ENCODE measurements at regions not wholly inside any gene's neighbourhood (a gene's known extent, or its start where the extent isn't known, plus 50 kb on each side); places are given as distances from the start of the nearest gene placed in this dataset.

DNA sequence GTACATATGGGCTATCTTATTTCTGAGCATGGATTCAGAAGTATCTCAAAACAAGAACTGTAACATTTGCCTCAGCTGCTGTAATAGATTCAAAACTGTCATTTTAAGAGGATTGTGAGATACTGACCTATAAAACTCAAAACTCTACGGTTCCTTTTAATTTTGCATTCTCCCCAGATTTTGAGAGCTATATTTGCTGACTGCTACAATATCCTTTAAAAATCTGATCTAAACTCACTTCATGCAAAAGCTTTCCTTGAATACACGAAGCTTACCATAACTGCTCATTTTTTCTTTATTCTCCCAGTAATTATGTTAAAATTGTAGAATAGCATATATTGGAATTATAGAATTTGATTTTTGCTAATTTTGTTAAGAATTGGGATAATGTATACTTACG, 158.7 kb upstream of the ROBO1 start:
- TF ChIP-seq POLR2A (IDR thresholded peaks at IDR 0.05; ENCODE audit: low read depth) (no peak), POLR2AphosphoS5 (IDR thresholded peaks at IDR 0.05) (no peak), EP300 (IDR thresholded peaks at IDR 0.05) (no peak)
- TF ChIP-seq, protein P1, sequence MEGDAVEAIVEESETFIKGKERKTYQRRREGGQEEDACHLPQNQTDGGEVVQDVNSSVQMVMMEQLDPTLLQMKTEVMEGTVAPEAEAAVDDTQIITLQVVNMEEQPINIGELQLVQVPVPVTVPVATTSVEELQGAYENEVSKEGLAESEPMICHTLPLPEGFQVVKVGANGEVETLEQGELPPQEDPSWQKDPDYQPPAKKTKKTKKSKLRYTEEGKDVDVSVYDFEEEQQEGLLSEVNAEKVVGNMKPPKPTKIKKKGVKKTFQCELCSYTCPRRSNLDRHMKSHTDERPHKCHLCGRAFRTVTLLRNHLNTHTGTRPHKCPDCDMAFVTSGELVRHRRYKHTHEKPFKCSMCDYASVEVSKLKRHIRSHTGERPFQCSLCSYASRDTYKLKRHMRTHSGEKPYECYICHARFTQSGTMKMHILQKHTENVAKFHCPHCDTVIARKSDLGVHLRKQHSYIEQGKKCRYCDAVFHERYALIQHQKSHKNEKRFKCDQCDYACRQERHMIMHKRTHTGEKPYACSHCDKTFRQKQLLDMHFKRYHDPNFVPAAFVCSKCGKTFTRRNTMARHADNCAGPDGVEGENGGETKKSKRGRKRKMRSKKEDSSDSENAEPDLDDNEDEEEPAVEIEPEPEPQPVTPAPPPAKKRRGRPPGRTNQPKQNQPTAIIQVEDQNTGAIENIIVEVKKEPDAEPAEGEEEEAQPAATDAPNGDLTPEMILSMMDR (IDR thresholded peaks at IDR 0.05), result no peak

Measured in esophagus muscularis mucosa (tissue), 4 donors.